HG03439 (cell line): ENCODE measurements at regions not wholly inside any gene's neighbourhood (a gene's known extent, or its start where the extent isn't known, plus 50 kb on each side); places are given as distances from the start of the nearest gene placed in this dataset.

Experiments
- ATAC-seq: cut with Tn5 transposase; IDR thresholded peaks from one replicate; pipeline ENCODE4 v1.9.1; 2021; ENCODE audit warnings: mild to moderate bottlenecking, moderate library complexity; ENCODE audit not compliant: unreplicated experiment

DNA sequence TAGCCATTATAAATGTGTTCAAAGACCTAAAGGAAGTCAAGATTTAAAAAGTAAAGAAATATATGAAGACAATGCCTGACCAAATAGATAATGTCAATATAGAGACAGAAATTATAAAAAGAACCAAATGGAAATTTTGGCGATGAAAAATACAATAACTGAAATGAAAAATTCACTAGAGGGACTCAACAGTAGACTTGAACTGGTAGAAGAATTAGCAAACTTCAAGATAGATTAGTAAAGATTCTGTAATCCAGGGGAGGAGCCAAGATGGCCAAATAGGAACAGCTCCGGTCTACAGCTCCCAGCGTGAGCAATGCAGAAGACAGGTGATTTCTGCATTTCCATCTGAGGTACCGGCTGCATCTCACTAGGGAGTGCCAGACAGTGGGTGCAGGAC, 433.2 kb downstream of the HINT1 start:
- no peak for ATAC-seq

DNA sequence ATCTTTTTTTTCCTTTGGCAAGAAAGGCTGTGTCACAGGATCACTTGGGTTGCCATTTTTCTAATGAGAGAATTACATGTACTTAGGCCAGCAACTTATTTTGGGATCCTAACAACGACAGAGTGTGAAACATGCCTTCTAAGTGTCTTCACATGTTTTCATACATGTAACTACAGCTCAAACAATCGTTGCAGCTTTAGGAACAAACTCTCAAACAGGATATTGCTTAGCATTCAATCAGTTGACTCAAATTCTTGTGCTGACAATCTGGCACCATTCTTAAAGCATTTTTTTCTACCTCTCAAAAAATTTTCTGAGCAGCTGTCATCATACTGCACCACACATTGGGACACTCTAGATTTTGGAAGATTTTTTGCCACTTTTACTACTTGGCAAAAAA, 435.5 kb downstream of the HINT1 start:
- ATAC-seq = no peak

DNA sequence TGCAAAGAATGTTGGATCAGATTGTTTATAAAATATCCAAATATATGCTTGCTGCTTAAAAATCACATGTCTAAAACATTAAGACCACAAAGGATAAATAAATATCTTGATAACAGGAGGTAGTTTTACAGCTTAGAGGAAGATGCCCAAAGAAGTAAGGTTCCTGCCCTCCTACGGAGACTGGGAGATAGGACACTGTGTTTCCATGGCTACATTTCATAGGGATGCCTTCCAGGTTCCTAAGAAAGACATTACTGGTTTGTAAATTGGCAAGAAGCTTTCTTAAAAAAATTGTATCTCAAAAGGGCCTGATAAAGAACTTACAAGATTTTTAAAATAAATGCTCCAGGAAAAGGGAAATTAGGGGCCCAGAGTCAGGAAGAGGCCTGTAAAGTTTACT, 437.2 kb downstream of the HINT1 start:
- no peak for ATAC-seq

- no peak for ATAC-seq
Observed at GRCh38 chr5:130724658-130725057, 440.4 kb downstream of the HINT1 start.

DNA sequence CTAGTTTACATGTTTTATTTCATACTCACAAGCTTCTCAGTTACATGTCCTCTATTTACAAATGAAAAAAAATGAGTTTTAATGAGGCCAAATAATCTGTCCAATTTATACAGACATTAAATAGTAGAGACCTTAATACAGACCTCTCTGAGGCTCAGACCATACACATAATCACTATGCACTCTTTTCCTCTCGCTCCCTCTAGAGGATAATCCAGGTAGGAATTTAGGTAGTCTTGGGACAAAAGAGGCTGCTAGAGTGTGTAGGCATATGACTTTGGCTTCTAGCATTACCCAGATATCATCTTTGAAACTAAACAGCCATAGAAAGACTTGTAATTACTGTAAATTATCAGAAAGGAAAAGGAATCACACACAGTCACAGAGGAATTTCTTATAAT, 444.7 kb downstream of the HINT1 start:
- no peak for ATAC-seq

DNA sequence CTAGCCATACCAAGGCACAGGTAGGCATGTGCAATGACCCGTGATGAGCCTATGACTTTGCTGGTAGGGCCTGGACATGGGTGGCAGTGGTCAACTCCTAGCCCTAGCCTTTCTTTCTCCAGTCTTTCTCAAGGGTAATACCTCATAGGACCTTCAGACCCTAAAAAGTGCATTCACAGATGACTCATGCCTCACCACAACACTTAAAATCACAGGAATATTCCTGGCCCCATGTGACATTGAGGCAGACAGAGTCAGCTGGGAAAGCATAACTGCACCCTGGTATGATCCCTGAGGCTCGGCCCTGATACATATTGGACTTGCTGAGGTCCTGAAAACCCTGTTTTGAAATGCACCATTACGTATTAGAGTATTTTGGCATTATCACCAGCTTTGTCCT, 449.5 kb downstream of the HINT1 start:
- no peak for ATAC-seq

GRCh38 chr5:130714200-130714599, 450.9 kb downstream of the HINT1 start:
- no peak for ATAC-seq

- ATAC-seq = no peak
Observed at GRCh38 chr5:130712324-130712723, 452.7 kb downstream of the HINT1 start.

- ATAC-seq = no peak
Observed at GRCh38 chr5:130710596-130710995, 454.5 kb downstream of the HINT1 start.

- no peak for ATAC-seq
Observed at GRCh38 chr5:130708754-130709153, 456.3 kb downstream of the HINT1 start.

GRCh38 chr5:130706696-130707095, 458.4 kb downstream of the HINT1 start:
- ATAC-seq = no peak

GRCh38 chr5:130705368-130705767, 459.7 kb downstream of the HINT1 start:
- ATAC-seq = no peak

- no peak for ATAC-seq
Observed at GRCh38 chr5:130693509-130693908, 471.5 kb downstream of the HINT1 start.

DNA sequence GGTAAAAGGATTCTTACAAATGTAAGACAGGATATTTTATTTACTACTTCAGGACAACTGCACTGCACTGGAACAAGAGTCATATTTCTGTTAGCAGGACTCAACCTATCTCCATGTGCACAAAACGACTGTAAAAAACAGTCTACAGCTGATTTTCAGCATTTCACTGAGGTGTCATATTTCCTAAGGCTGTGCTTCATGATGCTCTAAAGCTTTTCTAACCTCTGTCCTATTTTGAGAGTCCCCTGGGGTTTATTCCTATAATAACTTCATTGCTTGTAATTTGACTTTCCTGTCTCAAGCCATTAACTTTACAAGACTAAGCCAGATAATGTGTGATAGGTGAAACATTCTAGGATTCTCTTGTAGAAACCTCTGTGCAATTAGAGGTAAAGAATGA, 472.3 kb downstream of the HINT1 start:
- ATAC-seq = no peak

- ATAC-seq = no peak
Observed at GRCh38 chr5:130689831-130690230, 475.2 kb downstream of the HINT1 start.

DNA sequence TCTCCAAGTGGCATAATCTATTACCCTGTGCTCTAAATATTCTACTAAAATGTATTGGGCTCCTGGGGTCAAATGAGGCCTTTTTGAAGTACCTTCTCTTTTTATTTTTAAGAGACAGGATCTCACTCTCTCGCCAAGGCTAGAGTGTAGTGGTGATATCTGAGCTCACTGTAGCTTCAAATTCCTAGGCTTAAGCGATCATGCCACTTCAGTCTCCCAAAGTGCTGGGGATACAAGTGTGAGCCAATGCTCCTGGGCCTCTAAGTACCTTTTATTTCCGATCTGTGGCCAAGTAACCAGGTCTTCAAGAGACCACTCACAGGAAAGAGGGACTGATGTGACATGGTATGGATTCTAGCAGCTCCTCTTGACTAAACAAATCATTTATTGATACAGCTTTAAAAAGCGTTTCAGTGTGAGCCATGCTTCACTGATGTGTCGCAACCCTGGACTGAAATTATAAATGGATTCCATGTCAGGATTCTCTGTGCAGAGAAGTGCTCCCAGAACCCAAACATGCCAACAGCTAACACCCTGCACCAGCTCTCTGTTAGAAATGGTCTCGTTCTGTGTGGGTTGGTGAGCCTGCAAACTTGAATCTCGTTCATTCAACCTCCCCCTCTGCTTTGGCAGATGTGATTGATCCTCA, 477.8 kb downstream of the HINT1 start:
- ATAC-seq = no peak

GRCh38 chr5:130678637-130679036, 486.4 kb downstream of the HINT1 start:
- no peak for ATAC-seq

- ATAC-seq = no peak
Observed at GRCh38 chr5:130666462-130666861, 498.6 kb downstream of the HINT1 start.

DNA sequence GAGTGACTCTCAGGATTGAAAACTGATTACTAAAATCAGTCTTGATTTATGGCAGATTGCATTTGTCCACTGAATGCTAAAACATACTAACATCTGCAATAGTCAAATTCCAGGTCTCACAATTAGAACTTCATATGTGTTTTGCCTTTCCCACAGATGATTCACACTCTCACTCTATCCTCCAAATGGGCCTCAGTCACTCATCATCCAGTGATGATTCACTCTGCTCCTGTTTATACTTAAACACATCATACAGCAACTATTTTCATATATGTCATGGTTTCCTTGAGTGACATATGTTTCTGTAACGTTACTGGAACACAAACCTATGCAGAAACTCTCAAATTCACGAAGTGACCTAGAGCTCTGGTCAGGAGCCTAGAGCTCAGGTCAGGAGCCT, 512.9 kb downstream of the HINT1 start:
- ATAC-seq = no peak

DNA sequence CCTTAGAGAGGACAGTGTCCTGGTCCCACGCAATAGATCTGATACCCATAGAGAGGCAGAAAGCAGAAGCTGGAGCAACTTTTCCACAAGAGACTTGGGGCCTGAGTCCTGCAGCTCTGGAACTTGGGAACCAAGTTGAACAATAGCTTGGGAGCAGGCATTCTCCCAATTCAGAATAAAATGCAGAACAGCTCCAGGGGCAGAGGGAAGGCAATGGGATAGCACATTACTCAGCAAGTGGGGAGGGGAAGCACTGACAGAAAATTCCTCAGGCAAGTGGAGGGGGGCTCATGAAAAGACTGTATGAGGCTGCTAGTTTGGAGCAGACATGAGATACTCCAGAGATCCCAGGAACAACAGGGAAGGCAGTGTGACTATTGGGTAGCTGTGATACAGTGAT, 513.6 kb downstream of the HINT1 start:
- no peak for ATAC-seq

- ATAC-seq = no peak
Observed at GRCh38 chr5:130643321-130643720, 521.7 kb downstream of the HINT1 start.

DNA sequence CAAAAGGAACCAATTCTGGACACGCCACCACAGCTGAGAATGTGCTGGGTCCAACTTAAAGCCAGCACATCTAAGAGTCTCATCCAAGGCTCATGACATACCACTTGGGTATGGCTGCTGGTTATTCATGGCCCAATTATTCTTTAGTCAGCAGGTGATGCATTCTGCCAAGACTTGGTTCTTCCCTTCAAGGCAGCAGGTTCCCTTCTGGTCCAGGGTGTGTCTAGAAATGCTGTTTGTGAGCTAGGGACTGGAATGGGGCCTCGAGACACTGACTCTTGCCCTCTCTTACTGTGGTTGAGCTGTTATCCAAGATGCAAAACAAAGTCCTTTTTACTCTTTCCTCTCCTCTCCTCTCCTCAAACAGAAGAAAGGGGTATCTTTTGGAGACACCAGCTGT, 522.6 kb downstream of the HINT1 start:
- ATAC-seq = no peak

DNA sequence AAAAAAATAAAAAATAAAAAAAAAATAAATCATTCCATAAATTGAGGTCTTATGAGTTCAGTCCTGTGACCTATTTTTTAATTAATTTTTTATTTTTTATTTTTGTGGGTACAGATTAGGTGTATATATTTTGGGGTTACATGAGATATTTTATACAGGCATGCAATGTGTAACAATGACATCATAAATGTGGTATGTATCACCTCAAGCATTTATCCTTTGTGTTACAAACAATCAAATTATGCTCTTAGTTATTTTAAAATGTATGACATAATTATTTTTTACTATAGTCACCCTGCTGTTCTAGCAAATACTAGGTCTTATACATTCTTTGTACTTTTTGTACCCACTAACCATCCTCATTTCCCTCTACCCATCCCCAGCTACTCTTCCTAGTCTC, 537.9 kb downstream of the HINT1 start:
- no peak for ATAC-seq
